ENCODE measurements at regions not wholly inside any gene's neighbourhood (a gene's known extent, or its start where the extent isn't known, plus 50 kb on each side); places are given as distances from the start of the nearest gene placed in this dataset.

GRCh38 chr3:72386327-72387000, 461.8 kb downstream of the SHQ1 start:
- DNase-seq = no peak

DNA sequence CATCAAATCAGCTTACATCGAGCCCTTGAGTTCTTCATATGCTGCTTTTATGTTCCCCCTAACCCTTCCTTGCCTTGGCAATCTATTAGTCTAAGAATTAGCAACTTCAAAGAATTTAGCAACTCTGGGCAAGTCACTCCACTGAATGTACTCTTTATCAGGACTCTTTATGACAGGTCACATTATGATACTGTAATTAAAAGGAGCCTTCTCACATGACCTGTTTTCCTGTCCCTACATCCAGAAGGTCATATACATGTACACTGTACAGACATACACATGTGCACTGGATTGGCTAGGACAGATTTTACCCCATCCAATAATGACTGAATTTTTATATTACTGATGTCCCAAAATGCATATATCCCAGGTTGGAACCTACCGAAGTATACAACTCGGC, 463.1 kb downstream of the SHQ1 start:
- DNase-seq = no peak

- DNase-seq = no peak
These were observed 463.6 kb downstream of the SHQ1 start for GRCh38 chr3:72384602-72385001.

- DNase-seq = no peak
These were observed 464.4 kb downstream of the SHQ1 start for GRCh38 chr3:72383883-72384282.

DNA sequence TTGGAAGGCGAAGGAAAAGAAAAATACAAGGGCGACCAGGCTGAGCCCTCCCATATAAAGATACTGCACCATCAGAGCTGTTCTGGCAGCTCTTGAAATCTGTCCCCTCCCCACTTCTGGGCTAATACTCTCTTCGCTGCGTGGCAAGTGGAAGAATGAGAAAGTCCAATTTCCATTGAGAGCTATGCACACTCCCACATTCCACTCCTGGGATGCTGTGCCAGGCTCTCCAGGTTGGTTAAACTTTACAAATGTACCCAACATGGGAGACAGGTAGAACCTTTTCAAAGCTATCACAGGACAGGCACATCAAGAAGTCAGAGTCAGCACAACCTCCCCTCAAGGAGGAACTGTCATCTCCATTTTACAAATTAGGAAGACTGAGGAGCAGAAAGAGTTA, 465.0 kb downstream of the SHQ1 start:
- DNase-seq = no peak

- DNase-seq = no peak
These were observed 465.8 kb downstream of the SHQ1 start for GRCh38 chr3:72382460-72382859.

DNA sequence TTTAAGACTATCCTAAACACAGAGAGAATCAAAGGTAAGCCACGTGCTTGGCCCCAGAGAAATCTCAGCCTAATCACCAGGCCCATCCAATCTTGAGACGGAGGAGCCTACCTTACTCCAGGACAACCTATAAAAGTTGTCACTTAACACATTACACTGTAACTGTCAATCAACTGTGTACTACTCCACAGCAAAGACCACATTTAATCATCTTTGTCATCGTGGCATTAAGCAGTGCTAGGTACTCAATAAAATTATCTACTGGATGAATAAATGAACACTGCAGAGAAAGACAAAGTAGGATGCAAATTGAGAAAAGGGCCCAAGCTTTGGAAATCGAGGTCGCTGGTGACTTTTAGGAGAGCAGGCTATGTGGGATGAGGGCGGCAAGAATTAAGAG, 466.7 kb downstream of the SHQ1 start:
- DNase-seq = no peak

- DNase-seq = no peak
These were observed 467.3 kb downstream of the SHQ1 start for GRCh38 chr3:72380711-72381493.

GRCh38 chr3:72380193-72380592, 468.1 kb downstream of the SHQ1 start:
- peak in 1 of 2 donors; percentile 74 for DNase-seq

DNA sequence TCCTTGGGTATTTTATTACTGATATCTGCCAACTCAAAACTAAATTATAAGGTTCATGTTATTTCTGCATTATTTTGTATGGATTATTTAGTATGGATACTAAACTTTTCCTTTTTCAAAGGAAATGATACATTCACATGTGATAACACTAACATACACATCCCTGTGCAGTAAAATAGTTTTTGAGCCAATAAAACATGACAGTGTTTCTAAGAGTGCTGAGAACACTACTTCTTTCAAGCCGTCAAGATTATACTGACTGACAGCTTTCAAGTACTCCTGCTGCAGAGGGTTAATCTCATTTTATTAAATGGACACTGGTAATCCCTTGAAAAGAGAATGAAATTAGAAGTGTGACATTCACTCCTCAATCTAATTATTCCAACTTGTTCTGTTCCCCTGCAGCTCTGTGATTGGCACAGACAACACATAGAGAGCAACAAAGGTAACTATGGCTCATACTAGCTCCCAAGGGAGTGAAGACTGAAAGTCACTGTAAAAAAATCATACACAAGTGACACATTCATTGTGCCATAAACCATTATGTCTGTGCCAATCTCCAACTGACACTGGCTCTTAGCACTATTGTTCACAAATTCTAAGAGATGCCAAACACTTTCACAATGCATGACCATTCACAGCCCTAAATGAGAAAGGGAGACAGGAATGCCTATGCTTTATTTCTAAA, 468.6 kb downstream of the SHQ1 start:
- DNase-seq = peak in 1 of 2 donors; percentile 89

DNA sequence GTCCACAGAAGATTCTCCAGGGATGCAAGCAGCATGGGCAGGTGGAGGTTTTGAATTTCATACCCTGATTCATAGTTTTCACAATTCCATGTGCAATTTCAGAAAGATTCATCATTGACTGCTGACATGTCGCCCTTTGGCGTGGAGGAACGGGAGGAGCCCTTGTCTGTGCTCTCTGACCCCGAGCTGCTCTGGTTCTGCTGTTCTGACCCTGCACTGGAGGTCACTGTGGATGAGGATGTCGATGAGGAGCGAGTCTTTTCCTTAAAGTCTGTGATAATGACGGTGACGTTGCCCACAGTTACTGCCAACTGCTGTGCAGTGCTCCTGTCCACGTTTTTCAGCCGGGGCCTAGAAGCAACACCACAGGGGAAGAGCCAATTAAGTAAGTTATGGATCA, 470.0 kb downstream of the SHQ1 start:
- no peak for DNase-seq

- no peak for DNase-seq
These were observed 471.1 kb downstream of the SHQ1 start for GRCh38 chr3:72376956-72377710.

- no peak for DNase-seq
These were observed 472.8 kb downstream of the SHQ1 start for GRCh38 chr3:72375237-72376076.

GRCh38 chr3:72373139-72373538, 475.1 kb downstream of the SHQ1 start:
- no peak for DNase-seq

- DNase-seq = no peak
These were observed 476.1 kb downstream of the SHQ1 start for GRCh38 chr3:72372161-72372560.

- no peak for DNase-seq
These were observed 476.8 kb downstream of the SHQ1 start for GRCh38 chr3:72371431-72371830.

DNA sequence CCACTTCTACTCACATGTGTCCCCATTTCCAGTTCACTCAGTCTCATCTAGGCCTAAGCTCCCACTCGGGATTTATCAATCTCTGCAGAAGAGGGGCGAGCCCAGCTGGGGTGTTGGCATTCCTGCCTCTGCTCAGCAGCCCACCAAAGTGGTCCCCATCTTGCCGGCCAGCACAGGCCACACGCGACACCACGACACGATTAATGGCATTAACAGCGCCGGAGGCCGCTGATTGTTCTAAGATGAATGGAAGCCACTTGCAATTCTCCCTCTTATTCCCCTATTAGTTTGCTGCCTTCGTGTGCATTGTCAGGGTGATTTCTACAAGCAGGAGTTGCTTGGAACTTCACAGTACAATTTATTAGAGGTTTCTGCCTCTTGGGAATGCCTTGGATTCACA, 477.3 kb downstream of the SHQ1 start:
- DNase-seq = no peak

DNA sequence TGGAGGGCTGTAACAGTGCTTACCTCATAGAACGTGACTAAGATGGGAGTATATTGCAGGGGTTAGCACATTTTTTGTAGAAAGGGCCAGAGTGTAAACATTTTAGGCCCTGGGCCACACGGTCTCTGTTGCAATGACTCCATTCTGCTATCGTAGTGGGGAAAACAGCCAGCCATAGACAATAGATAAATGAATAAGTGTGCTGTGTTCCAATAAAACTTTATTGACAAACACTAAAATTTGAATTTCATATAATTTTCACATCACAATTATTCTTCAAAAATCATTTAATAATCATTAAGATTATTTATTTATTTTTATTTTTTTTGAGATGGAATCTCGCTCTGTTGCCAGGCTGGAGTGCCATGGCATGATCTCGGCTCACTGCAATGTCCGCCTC, 478.6 kb downstream of the SHQ1 start:
- DNase-seq = no peak

- DNase-seq = no peak
These were observed 479.8 kb downstream of the SHQ1 start for GRCh38 chr3:72368331-72368975.

DNA sequence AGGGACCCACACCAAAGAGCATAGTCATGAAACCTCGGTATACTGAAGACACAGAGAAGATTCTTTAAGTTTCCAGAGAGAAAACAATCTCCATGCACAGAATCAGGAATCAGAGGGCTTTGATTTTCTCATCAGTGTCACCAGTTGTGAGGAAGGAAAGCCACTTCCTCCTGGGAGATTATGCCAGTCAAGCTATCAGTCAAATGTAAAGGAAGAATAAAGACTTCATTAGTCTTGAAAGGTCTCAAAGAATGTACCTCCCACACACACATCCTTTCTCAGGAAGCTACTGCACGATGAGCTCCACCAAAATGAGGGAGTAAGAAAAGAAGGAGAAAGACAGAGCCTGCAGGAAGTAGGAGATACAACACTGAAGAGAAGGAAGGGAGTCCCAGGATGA, 486.3 kb downstream of the SHQ1 start:
- no peak for DNase-seq

DNA sequence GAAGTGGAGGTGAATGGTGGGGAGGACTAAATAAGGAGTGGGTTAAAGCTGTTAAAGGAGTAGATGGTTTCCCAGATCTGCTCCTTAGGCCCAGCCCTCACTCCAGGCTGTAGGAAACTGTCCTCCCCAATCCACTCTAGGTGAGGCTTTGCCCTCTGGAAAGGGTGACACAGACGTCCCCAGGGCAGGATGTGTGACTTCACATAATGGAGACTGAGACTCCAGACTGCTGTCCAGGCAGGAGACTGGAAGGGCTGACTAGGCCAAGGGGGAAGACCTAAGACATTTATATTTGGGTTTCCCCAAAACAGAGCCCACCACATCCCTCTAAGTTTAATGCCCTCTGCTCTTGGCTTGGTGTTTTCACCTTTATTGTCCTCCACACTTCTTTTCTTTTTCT, 488.5 kb downstream of the SHQ1 start:
- no peak for DNase-seq

DNA sequence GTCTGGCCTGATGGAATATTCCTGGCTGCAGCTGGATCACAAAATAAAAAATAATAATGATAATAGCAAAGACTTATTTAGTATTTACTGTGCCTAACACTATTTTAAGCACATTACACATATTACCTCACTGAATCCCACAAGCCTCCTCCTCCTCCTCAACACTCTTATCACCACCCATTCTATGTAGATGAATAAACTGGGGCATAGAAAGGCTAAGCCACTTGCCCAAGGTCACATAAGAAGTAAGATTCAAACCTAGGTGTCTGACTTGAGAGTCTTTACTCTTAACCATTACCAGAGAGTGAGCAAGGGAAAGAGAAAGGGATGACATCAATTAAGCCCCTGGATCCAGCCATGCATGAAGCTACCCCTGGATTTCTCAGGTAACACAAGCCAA, 493.1 kb downstream of the SHQ1 start:
- DNase-seq = no peak
